HEK293 (cell line): ENCODE measurements at regions not wholly inside any gene's neighbourhood (a gene's known extent, or its start where the extent isn't known, plus 50 kb on each side); places are given as distances from the start of the nearest gene placed in this dataset.
"Not testable (repeated sequence)": the region's sequence is repeated elsewhere in the genome, so short reads cannot be mapped to it uniquely, and the experiment has no call there.

Experiments used
- CTCF ChIA-PET: fragments of 350-600 bp; formaldehyde crosslinking; extraction: SDS; loops from one replicate; lab custom pipeline; 2021; ENCODE audit warnings: antibody characterized with exemption; lab: Yijun Ruan, JAX
- POLR2A ChIA-PET: fragments of 300-600 bp; formaldehyde crosslinking; extraction: SDS; loops from one replicate; lab custom pipeline; 2020; ENCODE audit warnings: antibody characterized with exemption, inconsistent platforms; lab: Yijun Ruan, JAX
- H3K27ac ChIP-seq: fragments of 200-500 bp; sonication (Bioruptor generic); 2 replicates; pipeline ENCODE4 v1.5.1; 2014; ENCODE audit warnings: low read depth, low read length, control low read depth, inconsistent platforms; ENCODE audit errors: extremely low read depth
- H3K36me3 ChIP-seq, 2 experiments: fragments of 200-500 bp in 1 of 2; sonication (Bioruptor generic) in 1 of 2; 1 replicate in 1 of 2; 2 replicates in 1 of 2; pipeline ENCODE4 v1.5.1; 2014 to 2017; ENCODE audit warnings: inconsistent platforms in 2 of 2, low read length in 2 of 2; ENCODE audit not compliant: control insufficient read depth in 2 of 2, insufficient read depth in 1 of 2
- H3K4me1 ChIP-seq: fragments of 200-500 bp; sonication (Bioruptor generic); 2 replicates; pipeline ENCODE4 v1.5.1; 2014; ENCODE audit warnings: mild to moderate bottlenecking, low read length, inconsistent platforms; ENCODE audit not compliant: control insufficient read depth, insufficient read depth
- H3K4me3 ChIP-seq: 2 replicates; pipeline ENCODE4 v1.5.1; 2011; ENCODE audit warnings: low read depth, mild to moderate bottlenecking, control low read depth, low read length, moderate library complexity
- H3K9me3 ChIP-seq: fragments of 200-500 bp; sonication (Bioruptor generic); 2 replicates; pipeline ENCODE4 v1.5.1; 2014; ENCODE audit warnings: low read depth, low read length, inconsistent platforms; ENCODE audit not compliant: control insufficient read depth, insufficient read depth
- EGR2 ChIP-seq: fragments of 450-650 bp; formaldehyde crosslinking; IDR thresholded peaks from 2 replicates; pipeline ENCODE4 v1.5.1; 2016; ENCODE audit warnings: low read depth, missing biosample characterization, missing genetic modification characterization
- GLI4 ChIP-seq: fragments of 450-650 bp; formaldehyde crosslinking; IDR thresholded peaks from 2 replicates; pipeline ENCODE4 v1.5.1; 2016; ENCODE audit warnings: missing biosample characterization, missing genetic modification characterization
- GLIS1 ChIP-seq: fragments of 450-650 bp; formaldehyde crosslinking; IDR thresholded peaks from 2 replicates; pipeline ENCODE4 v1.5.1; 2016; ENCODE audit warnings: missing biosample characterization, missing genetic modification characterization
- HIC1 ChIP-seq: fragments of 450-650 bp; formaldehyde crosslinking; IDR thresholded peaks from 2 replicates; pipeline ENCODE4 v1.5.1; 2016; ENCODE audit warnings: missing biosample characterization, missing genetic modification characterization
- PRDM10 ChIP-seq: fragments of 450-650 bp; formaldehyde crosslinking; IDR thresholded peaks from 2 replicates; pipeline ENCODE4 v1.5.1; 2016; ENCODE audit warnings: missing biosample characterization, missing genetic modification characterization
- WT1 ChIP-seq: fragments of 450-650 bp; formaldehyde crosslinking; IDR thresholded peaks from 2 replicates; pipeline ENCODE4 v1.5.1; 2016; ENCODE audit warnings: missing biosample characterization, missing genetic modification characterization
- ZBTB26 ChIP-seq: fragments of 450-650 bp; formaldehyde crosslinking; optimal IDR thresholded peaks from 2 replicates; pipeline ENCODE3; 2016; ENCODE audit warnings: missing biosample characterization, mild to moderate bottlenecking, missing genetic modification characterization
- ZBTB48 ChIP-seq: fragments of 450-650 bp; formaldehyde crosslinking; IDR thresholded peaks from 2 replicates; pipeline ENCODE4 v1.5.1; 2016; ENCODE audit warnings: missing biosample characterization, missing genetic modification characterization
- ZFHX2 ChIP-seq: fragments of 450-650 bp; formaldehyde crosslinking; conservative IDR thresholded peaks from 2 replicates; pipeline ENCODE4 v1.5.1; 2016; ENCODE audit warnings: missing biosample characterization, missing genetic modification characterization
- ZFP3 ChIP-seq: fragments of 450-650 bp; formaldehyde crosslinking; IDR thresholded peaks from 2 replicates; pipeline ENCODE4 v1.5.1; 2016; ENCODE audit warnings: low read depth, missing biosample characterization, missing genetic modification characterization
- ZNF26 ChIP-seq: fragments of 450-650 bp; formaldehyde crosslinking; IDR thresholded peaks from 2 replicates; pipeline ENCODE4 v1.5.1; 2016; ENCODE audit warnings: missing biosample characterization, missing genetic modification characterization
- ZNF514 ChIP-seq: fragments of 450-650 bp; formaldehyde crosslinking; IDR thresholded peaks from 2 replicates; pipeline ENCODE4 v1.5.1; 2016; ENCODE audit warnings: missing biosample characterization, missing genetic modification characterization
- ZNF660 ChIP-seq: fragments of 450-650 bp; IDR thresholded peaks from 2 replicates; pipeline ENCODE4 v1.5.1; 2018; ENCODE audit warnings: missing biosample characterization, mild to moderate bottlenecking, missing genetic modification characterization
- ZNF76 ChIP-seq: fragments of 450-650 bp; formaldehyde crosslinking; IDR thresholded peaks from 2 replicates; pipeline ENCODE4; 2016; ENCODE audit warnings: low read depth, missing biosample characterization, missing genetic modification characterization, borderline replicate concordance
- ZNF768 ChIP-seq: fragments of 450-650 bp; formaldehyde crosslinking; IDR thresholded peaks from 2 replicates; pipeline ENCODE4 v1.5.1; 2018; ENCODE audit warnings: missing biosample characterization, mild to moderate bottlenecking, missing genetic modification characterization

GRCh38 chr20:25984933-25985332 is 288.3 kb upstream of the ZNF337 start:
- Histone ChIP-seq H3K36me3 (no peaks in the 10 kb centered on the region), H3K27ac (no peak overlapping the region), H3K9me3 (no peaks in the 10 kb centered on the region), H3K4me3 (no peak overlapping the region), H3K4me1 (no peaks in the 10 kb centered on the region)
- ChIA-PET CTCF (no interaction called here), POLR2A (no interaction called here)
- no peak for TF ChIP-seq GLI4 (tag by site-specific recombination)
- TF ChIP-seq ZNF26: no peak
- no peak for TF ChIP-seq ZNF768 (tag by site-specific recombination)
- no peak for TF ChIP-seq GLIS1
- TF ChIP-seq HIC1 (tag by site-specific recombination): no peak
- no peak for TF ChIP-seq PRDM10 (tag by site-specific recombination)
- TF ChIP-seq ZFHX2 (tag by site-specific recombination): no peak
- TF ChIP-seq ZBTB48: no peak
- TF ChIP-seq ZNF514 (tag by site-specific recombination): no peak
- TF ChIP-seq EGR2 (tag by site-specific recombination): no peak
- no peak for TF ChIP-seq ZNF660 (tag by site-specific recombination)
- no peak for TF ChIP-seq ZFP3 (tag by site-specific recombination)
- no peak for TF ChIP-seq ZBTB26 (tag by site-specific recombination)
- TF ChIP-seq WT1 (tag by site-specific recombination): no peak
- TF ChIP-seq ZNF76 (tag by site-specific recombination): no peak

GRCh38 chr20:25982701-25983100 is 286.0 kb upstream of the ZNF337 start:
- H3K36me3 ChIP-seq, CTCF ChIA-PET, H3K4me1 ChIP-seq, H3K27ac ChIP-seq, H3K9me3 ChIP-seq, H3K4me3 ChIP-seq, POLR2A ChIA-PET: not testable (repeated sequence)
